ENCODE measurements at regions not wholly inside any gene's neighbourhood (a gene's known extent, or its start where the extent isn't known, plus 50 kb on each side); places are given as distances from the start of the nearest gene placed in this dataset.

- no peak for DNase-seq
These were observed 246.7 kb downstream of the HS3ST1 start for GRCh38 chr4:11182031-11182430.

DNA sequence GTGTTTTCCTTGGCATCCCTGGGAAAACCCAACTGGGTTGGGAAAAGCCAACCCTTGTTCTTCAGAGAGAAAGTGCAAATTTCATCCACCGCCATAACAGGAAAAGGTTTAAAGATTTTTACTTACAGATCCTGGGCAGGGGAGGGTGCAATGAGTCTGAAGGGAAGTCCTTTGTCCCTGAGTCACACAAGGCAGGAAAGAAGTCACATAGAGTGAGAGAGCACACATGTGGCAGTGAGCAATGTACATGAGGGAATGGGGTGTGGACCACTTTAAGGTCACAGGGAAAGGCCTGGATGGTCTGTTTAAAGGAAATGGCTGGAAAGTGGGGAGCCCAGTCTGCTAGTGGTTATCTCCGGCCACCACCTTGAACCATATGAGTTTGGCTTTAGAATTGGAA lies 248.9 kb downstream of the HS3ST1 start:
- DNase-seq, result no peak

GRCh38 chr4:11178433-11178832 lies 250.3 kb downstream of the HS3ST1 start:
- DNase-seq, result peak; percentile 10

GRCh38 chr4:11175374-11175773 lies 253.3 kb downstream of the HS3ST1 start:
- DNase-seq, result no peak

DNA sequence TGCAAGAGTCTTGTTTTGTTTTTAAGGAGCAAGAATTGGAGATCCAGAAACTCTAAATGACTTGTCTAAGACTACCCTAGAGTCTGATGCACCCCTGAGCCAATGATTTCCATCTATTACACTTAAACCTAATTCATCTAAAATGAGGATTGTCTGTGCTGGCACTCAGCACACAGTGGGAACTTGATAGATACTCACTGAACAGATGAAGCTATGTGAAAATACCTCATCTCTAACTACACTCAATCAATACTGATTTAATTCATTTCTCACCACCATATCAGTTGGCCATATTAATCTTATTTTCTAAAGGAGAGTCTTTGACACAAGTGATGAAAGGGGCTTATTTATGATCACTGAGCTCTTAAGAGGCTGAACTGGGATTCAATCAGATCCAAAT lies 262.1 kb downstream of the HS3ST1 start:
- no peak for DNase-seq

GRCh38 chr4:11166034-11166433 lies 262.7 kb downstream of the HS3ST1 start:
- no peak for DNase-seq

DNA sequence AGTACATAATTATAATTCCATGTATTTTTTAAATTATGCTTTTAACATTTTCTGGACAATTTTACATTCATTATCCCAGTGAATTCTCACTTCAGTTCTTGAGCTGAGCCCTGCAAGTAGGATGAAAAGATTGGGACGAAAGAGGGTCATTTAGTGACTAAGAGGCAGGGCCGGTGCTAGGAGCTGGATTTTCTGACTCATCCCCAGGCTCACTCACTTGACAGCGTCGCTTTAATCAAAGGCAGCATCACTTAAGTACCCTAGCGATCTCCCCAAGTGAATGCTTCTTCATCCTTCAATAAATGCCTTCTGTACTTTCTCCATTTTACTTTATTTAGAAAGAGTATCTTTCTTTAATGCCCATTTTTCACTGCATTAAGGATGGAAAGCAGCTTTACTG lies 263.6 kb downstream of the HS3ST1 start:
- peak; percentile 11 for DNase-seq

DNA sequence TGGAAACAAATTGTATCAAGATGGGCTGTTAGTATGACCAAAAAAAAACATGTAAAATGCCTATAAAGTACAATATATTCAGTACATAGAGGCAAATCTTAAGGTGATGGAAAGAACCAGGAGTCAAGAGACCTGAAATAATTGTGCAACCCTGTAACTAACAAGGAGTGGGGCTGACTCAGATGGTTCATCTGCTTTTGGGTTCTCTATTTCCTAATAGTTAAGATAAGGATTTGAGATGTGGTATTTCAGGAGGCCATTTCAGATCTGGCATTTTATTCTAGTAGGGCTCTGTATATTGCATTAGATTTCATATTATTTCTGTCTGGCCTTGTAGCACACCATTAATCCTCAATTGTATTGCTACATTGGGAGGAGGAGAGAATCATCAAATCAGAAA lies 268.4 kb downstream of the HS3ST1 start:
- no peak for DNase-seq

DNA sequence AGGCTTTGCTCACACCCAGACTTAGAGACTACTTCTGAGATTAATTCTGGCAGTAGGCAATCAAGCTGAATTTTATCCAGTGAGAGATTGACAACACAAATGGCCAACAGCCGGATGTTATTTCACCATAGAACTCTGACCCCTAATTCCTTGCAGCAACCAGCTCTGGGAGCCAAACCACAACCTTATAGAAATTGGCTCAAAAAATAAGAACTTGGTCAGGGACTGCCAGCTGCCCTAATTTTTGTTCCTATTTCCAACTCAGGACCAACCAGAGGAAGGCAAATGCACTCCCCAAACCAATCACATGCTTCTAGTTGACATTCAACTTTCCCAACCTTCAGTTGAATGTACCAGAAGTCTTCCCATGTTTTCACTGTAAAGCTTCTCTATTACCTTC lies 269.7 kb downstream of the HS3ST1 start:
- DNase-seq, result no peak

GRCh38 chr4:11155208-11155867 lies 273.4 kb downstream of the HS3ST1 start:
- no peak for DNase-seq

- no peak for DNase-seq
These were observed 275.4 kb downstream of the HS3ST1 start for GRCh38 chr4:11153171-11153750.

DNA sequence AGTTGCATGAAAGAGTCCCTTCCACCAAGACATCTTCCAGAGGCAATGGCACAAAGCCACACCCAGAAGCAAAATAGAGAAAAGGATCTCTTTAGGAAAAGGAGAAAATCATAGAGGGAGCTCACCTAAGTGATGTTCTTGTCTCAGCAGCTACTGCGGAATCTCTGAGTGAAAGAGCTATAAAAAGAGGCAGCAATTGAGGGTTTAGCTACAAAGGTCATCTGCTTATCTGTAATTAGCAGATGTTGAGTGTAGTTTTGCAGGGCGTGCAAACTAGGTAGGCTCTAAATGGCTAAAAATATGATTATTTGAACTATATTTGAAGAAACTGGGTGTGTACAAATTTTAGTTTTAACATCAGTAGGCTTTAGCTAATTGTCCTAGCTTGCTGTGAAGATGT lies 276.0 kb downstream of the HS3ST1 start:
- DNase-seq, result peak; percentile 81

DNA sequence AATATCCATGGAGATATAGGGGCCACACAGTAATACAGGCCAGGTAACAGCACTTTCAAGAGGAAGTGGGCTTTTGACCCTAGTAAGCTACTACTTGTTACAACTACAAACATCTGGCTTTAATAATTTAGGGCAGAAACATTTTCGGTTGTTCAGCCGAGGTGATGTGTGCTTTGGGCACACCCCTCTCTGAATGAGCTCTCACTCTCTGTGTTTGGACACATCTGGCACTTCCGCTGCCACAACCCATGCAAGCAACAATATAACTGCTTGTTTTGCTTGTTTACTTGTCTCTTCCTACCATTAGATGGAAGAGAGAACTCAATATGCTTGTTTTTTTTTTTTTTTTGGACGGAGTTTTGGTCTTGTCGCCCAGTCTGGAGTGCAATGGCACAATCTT lies 277.2 kb downstream of the HS3ST1 start:
- DNase-seq, result no peak

DNA sequence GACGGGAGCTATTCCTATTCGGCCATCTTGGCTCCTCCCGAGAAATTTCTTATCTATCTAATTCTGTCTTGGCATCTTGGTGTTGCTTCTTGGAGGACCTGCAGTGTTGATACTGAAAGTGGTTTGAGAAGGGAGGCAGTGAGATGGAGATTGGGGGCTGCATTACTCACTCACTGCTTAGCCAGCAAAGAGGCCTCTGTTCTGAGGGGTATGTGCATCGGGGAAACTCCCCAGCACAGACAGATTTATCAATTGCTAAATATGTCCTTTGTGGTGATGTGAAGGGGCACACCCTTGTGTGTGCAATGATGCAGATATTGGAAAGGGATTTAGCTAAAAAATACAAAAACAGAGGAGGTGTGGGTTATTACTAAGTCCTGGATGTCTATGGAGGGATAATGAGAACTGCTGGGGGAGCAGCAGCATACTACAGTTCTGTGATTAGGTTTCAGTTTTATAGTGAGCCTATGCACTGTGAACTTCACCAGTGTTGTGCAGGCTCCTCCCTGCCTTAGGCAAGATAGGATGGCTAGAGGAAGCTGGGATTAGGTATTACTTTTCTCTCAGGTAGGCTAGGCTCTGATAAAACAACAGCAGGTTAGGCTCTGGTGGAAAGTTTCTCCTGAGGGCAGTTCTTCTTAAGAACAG lies 279.0 kb downstream of the HS3ST1 start:
- DNase-seq, result no peak

DNA sequence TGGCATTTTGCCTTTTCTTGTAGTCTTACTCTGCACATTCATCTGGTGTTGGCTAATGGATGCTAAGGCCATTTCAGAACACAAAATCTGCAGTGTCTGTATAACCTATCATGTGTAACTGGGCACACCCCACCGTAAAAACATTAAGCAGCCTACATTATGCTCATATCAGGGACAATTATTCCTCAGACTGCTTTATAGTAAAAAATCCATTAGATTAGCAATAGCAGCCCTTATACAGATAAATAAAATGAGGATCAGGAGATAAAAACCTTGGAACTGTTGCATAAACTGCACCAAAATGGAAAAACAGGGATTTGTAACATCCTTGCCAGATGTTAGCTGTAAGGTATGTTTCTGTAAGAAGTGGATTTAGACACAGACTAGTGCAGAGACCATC lies 288.8 kb downstream of the HS3ST1 start:
- DNase-seq, result no peak

DNA sequence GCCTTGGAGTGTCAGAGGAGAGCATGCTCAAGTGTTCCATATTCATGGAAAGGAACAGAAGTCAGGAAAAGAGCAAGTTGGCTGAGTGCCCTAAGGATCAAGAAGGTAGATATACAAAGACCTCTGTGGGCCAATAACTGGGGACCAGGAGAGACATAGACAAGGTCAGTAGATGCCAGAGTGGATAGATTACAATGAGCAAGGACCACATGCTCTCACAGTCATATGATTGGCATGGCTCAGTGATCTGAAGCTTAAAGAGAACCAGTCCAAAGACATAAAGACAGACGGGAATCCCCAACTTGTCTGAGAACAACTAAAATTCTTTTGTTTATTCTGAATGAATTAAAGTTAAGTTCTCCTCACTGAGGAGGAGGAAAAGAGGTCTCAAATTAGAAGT lies 289.7 kb downstream of the HS3ST1 start:
- DNase-seq, result no peak

GRCh38 chr4:11134705-11135104 lies 294.0 kb downstream of the HS3ST1 start:
- DNase-seq, result no peak

DNA sequence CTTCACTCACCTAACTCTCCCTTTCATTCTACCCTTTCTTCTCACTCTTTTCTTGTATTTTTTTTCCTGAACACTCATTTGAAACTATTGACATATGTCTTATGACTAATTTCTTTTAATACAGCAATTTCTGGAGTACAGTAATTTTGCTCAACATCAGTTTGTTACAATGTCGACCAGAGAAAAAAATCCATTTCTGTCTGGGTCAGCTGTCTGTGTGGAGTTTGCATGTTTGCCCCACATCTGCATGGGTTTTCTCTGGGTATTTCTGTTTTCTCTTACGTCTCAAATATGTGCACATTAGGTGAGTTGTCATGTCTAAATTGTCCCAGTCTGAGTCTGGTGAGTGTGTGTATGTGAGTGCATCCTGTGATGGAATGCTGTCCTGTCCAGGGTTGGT lies 294.8 kb downstream of the HS3ST1 start:
- DNase-seq, result no peak

DNA sequence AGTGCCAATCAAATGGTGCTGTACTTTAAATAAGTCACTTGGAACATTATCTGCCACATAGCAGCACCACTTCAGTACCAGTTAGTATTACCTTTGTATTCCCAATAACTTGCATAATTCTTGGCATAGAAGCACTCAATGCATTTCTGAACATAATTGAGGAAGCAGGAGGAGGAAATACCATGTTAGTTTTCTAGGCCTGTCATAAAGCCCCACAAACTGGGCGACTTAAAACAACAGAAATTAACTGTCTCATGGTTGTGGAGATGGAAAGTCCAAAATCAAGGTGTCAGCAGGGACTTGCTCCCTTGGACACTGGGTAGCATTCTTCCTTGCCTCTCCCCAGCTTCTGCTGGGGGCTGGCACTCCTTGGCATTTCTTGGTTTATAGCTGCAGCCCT lies 296.2 kb downstream of the HS3ST1 start:
- no peak for DNase-seq

- no peak for DNase-seq
These were observed 297.2 kb downstream of the HS3ST1 start for GRCh38 chr4:11131491-11131890.

GRCh38 chr4:11130195-11130970 lies 298.3 kb downstream of the HS3ST1 start:
- no peak for DNase-seq

- no peak for DNase-seq
These were observed 308.3 kb downstream of the HS3ST1 start for GRCh38 chr4:11120435-11120834.

DNA sequence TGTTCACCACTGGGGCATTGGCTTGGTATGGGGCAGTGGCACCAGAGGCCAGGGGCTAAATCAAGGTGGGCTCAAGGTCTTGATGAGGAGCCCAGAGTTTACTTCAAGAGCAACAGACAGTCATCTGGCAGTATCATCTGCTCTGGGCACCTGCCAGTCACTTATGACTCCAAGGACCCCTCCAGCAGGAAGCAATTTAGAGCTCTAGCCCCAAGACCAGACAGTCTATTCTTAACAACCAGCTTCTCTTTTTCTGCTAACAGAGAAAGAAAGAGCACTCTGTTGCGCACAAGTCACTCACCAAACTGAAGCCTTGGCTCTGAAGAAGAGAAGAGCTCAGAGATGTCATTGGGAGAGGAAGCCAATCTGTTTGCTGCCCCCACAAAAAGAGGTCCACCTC lies 309.2 kb downstream of the HS3ST1 start:
- no peak for DNase-seq

GRCh38 chr4:11118513-11118912 lies 310.2 kb downstream of the HS3ST1 start:
- DNase-seq, result no peak
